CD4-positive, alpha-beta T cell treated with Interleukin-17A for 1 hour (primary cell): ENCODE measurements at regions not wholly inside any gene's neighbourhood (a gene's known extent, or its start where the extent isn't known, plus 50 kb on each side); places are given as distances from the start of the nearest gene placed in this dataset.
"Not testable (repeated sequence)": the region's sequence is repeated elsewhere in the genome, so short reads cannot be mapped to it uniquely, and the experiment has no call there.

ENCODE experiments used
- DNase-seq: peaks from one replicate; pipeline ENCODE4 v3.0.0-alpha.2; 2020

DNA sequence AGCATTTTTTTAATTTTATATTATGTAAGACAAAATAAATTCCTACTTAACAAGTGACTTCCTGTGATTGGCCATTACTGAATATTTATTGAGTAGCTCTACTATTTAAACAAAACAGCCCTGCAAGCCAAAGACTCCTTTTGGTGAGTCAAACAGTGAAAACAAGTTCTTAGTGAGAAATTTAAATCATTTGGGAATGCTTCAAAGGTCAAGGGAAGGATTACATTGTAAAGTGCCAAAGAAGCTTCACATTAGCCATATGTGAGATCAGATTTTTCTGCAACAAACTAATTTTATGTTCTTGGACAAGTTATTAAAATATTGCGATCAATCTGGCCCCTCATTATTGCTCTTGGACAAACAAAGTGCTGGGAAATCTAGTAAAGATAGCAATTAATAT is 795.4 kb upstream of the MGAT4C start:
- DNase-seq, result no peak

DNA sequence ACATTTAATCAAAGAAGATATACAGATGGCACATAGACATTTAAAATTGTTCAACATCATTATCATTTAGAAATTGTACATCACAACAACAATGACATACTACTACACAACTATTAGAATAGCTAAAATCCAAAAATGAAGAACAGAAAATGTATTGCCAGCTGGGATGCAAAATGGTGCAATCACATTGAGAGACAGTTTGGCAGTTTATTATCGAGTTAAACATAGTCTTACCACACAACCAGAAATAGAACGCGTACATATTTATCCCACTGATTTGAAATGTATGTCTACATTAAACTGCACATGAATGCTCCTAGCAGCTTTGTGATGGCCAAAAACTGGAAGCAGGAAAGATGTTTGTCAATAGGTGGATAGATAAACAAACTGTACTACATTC is 791.5 kb upstream of the MGAT4C start:
- no peak for DNase-seq

DNA sequence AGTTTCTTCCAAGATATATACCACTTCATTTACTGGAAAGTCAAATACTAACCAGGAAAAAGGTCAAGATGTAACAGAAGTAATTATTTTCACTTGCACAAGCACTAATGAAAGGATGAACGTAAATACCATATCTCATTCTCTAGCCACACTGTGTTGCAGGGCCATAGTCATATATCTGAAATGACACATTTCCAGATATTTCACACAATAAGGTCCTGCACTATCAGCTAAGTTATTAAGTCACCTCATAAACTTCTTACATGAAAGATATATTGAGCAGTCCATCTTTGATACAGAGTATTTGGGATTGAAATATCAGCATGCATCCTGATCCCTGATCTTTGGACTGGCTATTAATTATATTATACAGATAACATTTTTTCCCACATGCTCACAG is 783.3 kb upstream of the MGAT4C start:
- DNase-seq, result no peak

DNA sequence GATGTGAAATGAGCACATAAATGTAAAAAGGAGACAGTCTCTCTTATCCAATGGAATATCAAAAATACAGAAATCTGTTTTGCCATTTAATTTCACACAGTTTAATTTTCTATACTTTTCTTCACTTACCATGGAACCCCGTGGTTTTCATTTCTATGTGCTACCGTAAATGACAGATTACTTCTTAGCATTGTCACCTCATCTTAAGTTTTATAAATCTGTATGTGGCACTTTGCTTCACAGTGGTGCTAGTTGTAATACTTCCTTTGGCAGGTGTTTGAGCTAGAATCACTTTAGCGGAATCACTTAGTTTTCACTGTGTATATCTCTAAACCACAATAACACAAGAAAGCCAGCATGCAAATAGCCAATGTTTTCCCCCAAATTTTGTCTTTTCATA is 781.9 kb upstream of the MGAT4C start:
- DNase-seq, result no peak

DNA sequence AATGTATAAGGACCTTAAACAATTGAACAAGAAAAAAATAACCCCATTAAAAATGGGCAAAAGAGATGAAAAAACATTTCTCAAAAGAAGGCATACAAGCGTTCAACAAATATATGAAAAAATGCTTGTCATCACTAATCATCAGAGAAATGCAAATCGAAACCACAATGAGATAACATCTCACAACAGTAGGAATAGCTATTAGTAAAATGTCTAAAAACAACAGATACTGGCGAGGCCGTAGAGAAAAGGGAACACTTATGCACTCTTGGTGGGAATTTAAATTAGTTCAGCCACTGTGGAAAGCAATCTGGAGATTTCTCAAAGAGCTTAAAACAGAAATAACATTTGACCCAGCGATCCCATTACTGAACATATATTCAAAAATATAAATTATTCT is 769.8 kb upstream of the MGAT4C start:
- no peak for DNase-seq

DNA sequence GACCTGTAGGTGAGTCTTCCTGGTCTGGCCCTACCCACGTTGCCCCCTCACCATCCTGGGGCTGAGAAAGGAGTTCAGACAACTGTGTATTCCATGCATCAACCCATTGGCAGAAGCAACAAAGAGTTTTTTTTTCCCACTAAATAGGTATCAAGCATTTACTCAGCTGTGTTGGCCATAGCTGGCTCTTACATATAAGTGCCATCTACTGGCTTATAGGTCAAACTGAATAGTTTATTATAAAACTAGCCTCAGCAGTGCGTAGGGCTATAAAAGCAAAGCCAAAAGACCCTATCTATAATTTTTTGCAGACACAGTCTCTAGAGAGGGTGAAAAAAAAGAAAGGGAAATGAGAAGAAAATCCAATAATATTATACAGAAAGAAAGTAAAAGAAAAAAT is 765.2 kb upstream of the MGAT4C start:
- DNase-seq, result no peak

DNA sequence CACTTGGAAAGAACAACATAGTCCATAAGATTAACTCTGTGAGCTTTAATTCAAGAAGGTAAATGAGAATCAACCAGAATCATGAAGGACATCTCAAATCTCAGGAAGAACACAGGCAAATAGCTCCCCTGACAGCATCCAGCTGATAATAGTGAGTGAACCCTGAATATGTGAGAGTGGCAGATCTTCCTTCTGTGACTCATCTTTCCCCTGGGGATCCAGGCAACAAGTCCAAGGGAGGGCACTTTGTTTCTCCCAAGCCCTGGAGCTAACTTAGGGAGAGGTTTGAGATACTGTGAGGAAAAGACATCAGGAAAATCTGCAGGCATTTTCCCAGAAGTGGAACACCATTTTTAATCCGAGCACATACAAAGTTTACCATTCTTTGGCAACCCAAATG is 763.9 kb upstream of the MGAT4C start:
- DNase-seq, result no peak

DNA sequence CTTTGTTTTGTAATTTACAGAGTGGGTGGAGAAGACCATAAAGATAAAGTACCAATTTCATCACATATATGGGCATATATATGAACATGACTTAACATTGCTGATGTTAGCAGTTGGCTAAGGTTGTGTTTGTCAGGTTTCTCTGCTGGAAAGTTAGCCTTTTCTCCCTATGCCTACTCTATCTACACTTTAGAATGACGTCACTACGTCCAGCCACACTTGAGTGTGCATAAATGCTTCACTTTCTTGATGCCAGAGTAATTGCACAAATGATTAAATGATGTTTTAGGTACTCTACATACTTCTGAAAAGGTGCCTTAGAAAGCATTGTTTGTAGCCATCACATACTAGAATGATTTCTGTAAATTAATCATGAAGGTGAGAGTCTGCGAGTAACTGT is 759.2 kb upstream of the MGAT4C start:
- no peak for DNase-seq

DNA sequence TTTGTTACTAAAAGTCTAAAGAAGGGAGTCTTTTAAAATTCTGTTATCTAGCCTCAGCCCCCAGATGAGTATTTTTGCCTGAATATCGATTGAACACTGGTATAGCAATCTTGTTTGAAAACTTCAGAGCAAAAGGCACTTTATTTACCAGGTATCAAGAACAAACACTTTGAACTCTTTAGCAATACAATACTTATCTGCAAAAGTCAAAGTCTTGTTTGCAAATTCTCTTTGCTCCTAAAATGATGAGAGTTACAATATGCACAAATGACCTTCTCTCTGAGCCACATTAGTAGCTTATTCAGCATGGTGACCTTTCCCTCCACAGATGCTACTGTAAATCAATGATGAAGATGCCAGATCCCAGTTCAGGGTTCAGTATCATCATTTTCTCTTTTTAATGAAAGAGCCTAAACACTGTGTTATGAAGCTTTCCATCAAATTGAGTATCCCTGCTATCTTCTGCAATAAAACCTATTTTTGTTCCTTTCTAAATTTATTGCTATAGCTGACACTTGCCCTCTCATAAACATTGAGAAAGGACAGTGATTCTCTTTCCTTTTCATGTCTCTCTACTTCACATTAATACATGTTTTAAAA is 752.7 kb upstream of the MGAT4C start:
- DNase-seq, result no peak

DNA sequence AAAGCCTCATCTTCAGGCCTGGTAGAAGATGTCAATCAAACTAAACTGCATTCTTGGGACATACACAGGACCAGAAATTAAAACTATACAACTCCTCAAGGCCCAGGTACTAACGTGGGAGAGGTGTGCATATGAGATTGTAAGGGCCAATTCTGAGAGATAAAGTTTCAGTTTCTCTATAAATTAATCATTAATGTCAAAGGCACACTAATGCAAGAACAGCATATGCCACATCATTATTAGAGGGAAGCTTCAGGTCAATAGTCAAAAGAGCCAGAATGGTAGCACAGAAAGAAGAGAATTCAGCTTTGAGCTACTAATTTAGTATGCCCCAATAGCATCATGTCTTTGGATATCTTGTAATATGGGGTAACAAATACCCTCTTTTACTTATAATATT is 744.9 kb upstream of the MGAT4C start:
- no peak for DNase-seq

DNA sequence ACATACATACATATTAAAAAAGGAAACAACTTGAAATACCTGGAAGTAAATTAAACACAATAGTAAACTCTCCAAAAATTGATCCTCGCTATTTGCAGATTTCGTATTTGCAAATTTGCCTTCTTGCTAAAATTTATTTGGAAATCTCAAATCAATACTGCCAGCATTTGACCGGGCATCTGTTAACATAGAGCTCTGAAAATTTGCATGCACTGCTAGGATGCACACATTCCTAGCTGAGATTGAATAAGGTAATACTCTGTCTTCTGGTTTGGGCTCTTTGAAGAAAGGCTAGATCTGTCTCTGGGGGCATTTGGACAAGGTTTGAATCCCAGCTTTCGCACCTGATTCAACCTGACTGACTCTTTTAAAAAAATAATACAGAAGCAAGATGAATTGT is 729.1 kb upstream of the MGAT4C start:
- no peak for DNase-seq

DNA sequence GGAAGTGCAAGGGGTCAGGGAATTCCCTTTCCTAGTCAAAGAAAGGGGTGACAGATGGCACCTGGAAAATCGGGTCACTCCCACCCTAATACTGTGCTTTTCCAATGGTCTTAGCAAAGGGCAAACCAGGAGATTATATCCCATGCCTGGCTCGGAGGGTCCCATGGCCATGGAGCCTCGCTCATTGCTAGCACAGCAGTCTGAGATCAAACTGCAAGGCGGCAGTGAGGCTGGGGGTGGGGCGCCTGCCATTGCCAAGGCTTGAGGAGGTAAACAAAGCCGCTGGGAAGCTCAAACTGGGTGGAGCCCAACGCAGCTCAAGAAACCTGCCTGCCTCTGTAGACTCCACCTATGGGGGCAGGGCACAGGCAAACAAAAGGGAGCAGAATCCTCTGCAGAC is 714.4 kb upstream of the MGAT4C start:
- not testable (repeated sequence) for DNase-seq

DNA sequence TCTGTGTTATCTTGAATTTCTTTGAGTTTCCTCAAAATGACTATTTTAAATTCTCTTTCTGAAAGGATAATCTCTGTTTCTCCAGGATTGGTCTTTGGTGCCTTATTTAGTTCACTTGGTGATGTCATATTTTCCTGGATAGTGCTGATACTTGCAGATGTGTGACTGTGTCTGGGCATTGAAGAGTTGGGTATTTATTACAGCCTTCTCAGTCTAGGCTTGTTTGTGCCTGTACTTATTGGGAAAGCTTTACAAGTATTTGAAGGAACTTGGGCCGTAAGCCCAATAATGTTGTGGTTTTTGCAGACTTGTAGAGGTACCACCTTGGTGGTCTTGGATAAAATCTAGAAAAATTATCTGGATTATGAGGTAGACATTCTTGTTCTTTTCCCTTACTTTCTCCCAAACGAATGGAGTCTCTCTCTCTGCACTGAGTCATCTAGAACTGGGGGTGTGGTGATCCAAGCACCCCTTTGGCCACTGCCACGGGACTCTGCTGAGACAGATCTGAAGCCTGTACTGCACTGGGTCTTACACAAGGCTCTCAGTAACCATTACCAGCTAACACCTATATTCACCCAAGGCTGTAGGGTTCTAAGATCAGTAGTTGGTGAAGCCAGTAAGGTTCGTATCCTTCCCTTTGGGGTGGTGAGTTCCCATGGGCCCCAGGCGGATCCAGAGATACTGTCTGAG is 703.7 kb upstream of the MGAT4C start:
- DNase-seq, result no peak

DNA sequence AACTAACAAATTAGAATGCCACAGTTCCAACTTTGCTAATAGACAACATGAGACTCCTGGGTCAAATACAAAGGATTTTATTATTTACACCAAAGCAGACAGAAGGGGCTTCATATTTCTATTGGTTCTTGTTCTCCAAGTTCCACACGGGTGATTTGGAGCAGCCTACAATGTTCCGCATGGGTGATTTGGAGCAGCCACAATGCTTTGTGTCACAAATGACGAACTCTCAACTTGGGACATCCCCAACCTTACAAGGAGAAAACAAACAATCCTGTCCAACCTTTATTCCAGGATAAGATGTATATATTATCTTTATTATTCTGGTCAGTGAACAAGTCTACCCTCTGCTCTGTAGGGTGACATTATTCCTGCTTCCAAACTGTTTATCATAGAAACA is 694.3 kb upstream of the MGAT4C start:
- DNase-seq, result no peak

DNA sequence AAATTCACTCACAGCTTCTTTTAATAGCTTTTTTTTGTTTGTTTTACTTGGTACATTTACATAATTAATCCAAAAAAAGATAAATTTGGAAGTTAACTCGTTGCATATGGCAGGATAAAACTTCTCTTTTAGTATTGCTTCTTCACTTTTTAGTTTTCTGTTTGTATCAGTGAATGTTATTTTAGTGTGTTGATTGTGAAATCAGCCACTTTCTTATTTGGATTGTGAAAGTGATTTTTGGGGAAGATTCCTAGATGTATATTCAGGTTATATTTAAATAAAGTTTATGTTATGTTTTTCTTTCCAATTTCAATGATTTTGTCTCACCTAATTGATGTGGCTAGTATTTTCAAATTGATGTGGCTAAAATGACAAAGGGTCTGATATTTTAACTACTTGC is 693.9 kb upstream of the MGAT4C start:
- DNase-seq, result no peak

DNA sequence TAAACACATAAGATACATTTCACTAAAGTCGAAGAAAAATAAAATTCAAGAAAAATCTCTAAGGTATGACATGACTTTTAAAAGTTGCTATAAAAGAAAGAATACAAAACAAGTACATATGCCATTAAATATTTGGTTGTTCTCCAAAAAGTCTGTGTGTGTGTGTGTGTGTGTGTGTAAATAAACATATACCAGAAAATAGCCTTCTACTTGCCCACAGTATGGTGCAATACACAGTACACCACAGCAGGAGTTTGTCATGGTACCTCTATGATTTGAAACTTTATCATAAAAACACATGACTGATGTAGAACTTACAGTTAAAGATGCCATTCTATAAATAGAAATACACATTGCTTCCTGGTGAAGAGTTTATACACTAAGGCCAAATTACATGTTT is 692.7 kb upstream of the MGAT4C start:
- no peak for DNase-seq

DNA sequence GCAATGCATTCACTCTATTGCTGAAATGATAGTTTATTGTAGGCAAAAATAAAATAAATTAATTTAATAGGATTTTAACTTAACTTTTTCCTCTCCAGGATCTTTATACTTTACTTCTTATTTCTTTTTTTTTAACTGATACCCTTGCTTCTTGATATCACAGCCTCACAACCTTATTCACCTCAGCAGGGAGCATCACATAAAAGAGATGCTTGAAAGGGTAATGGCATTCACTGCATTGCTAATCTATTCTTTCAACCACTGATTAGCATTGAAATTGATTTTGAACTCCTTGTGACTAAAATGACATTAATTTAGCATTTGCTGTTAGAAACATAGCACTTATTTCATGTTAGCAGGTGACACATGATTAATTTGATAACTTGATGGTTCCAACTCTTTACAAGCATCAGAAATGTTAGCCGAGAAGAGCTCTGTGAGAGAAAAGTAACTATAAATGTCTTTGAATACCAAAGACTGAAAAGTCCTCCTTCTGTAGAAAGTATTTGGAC is 689.5 kb upstream of the MGAT4C start:
- DNase-seq, result no peak

DNA sequence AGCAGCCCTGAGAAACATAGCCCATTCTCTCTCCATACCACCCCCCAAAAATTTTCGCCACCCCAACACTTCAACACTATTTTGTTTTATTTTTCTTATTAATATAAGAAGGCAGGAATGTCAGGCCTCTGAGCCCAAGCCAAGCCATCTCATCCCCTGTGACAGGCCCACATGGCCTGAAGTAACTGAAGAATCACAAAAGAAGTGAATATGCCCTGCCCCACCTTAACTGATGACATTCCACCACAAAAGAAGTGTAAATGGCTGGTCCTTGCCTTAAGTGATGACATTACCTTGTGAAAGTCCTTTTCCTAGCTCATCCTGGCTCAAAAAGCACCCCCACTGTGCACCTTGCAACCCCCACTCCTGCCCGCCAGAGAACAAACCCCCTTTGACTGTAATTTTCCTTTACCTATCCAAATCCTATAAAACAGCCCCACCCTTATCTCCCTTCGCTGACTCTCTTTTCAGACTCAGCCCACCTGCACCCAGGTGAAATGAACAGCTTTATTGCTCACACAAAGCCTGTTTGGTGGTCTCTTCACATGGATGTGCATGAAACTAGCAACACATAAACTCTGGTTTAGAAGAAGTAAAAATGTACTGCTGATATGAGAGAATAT is 688.1 kb upstream of the MGAT4C start:
- DNase-seq, result not testable (repeated sequence)

DNA sequence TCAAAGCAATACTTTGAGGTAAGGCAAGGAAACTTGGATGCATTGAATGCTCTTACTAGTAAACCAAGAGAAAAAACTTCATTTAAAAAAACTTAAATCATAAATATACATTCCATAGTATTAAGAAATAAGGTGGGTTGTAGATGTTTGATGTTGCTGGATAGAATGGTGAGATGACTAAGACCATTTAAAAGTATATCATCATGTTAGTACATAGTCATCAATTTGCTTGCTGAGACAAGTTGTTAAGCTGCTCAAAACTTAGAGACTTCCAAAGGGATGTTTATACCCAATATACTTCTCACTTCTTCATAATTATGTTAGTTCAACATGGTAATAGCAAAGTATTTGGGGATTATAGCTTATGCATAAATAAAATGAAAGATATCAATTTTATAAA is 675.5 kb upstream of the MGAT4C start:
- no peak for DNase-seq

DNA sequence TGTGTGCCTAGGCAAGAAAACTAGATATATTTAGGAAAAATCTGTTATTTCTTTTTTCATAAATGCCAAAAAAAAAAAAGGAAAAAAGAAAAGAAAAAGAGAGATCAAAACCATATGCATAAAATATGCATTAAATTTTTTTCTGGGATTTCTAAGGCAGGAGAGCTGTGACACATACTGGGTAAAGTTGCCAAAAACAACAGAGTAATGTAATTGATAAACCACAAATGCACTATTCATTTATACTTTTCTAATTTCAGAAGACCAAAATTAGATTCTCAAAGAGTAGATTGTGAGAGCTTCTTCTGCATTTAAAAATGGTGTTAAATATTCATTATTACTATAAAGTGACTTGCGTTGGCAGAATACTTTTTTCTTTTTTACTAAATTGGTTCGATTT is 673.8 kb upstream of the MGAT4C start:
- DNase-seq, result no peak

DNA sequence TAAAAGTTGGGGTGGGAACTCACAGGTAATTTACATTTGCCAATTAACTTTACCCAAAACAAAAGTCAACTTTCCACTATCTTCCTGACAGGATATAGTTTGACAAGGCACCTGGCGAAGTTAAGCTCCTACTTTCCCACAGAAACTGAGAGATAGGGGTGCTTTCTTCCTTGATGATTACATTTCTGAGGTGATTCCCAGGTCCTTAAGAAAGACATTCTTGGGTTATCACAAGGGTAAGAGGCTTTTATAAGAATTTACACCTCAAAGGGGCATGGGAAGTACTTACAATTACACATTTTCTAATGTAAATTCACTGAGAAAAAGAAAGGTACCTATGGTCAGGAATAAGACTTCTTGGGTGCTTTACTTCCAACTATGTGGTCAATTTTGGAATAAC is 660.9 kb upstream of the MGAT4C start:
- no peak for DNase-seq

DNA sequence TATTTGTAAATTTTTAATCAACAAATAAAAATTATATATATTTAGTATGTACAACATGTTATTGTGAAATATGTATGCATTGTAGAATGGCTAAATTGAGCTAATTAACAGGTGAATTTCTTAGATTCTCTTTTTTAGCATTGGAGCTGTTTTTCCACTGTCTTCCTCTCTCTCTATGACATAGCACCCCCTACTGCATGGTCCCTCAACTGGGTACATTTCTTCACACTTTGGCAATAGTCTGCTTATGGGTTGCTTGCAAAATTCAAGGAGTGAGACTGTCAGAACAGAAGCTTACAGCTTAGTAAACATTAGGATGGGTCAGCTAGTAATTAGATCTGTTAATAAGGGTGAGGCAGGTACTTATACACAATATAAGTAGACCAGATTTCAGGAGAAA is 658.5 kb upstream of the MGAT4C start:
- DNase-seq, result no peak

DNA sequence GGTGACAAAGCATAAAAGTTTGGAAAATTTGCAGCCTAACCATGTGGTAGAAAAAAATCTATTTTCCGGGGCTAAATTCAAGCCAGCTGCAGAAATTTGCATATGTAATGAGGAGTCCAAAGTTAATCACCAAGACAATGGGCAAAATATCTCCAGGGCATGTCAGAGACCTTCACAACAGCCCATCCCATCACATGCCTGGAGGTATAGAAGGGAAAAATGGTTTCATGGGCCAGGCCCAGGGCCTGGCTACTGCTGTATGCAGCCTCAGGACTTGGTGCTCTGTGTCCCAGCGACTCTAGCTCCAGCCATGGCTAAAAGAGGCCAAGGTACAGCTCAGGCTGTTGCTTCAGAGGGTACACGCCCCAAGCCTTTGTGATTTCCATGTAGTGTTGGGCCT is 655.8 kb upstream of the MGAT4C start:
- DNase-seq, result no peak

DNA sequence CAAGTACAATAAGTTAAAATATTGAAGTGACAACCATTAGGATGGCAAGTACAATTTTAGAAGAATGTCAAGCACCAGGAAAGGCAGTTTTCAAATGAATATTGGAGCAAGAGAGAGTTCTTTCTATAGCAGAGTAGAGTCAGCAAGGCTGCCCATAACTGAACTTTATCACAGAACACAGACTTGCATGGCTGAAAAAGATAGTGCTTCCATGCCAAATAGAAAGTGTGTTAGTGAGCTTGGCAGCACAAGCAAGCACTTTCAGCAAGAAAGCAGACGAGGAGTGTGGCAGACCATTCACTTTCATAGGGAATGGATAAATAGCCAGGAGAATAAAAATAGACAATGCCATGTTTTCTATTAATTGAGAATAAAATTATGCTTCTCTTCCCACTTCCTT is 647.0 kb upstream of the MGAT4C start:
- no peak for DNase-seq

DNA sequence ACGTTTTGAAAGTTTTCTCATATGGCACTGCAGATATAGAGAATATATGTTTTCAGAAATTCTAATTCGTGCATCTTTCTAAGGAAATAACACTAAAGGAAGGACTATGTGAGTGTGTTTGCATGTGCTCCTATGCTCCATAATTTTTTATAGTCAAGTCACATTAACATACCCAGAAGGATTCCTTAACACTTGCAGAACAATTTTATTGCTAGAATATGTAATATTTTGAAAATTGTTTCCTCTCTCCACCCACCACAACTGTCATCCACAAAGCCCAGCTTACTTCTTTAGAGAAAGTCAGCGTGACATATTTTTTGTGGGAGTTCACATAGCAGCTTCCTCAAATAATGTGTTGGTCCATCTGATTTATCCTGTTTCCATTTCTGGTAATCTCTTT is 604.6 kb upstream of the MGAT4C start:
- no peak for DNase-seq
